ENCODE measurements at regions not wholly inside any gene's neighbourhood (a gene's known extent, or its start where the extent isn't known, plus 50 kb on each side); places are given as distances from the start of the nearest gene placed in this dataset.

DNA sequence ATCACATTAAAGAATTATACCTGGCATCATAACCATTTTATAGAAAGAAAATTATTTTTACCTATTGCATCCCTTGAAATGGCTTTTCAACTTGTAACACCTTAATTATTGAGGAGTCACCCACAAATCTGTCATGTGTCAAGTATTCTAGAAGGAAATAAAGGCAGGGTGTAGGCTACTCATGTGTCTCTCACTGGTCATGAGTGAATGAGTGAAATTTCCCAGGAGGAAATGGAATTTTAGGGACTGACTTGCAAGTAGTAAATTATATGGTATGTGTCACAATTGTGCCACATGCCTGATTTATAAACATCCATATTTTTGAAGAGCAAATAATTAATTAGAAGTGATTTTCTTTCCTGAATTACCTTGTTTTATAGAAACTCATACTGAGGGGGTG is 310.5 kb upstream of the ADAMTS9 start:
- DNase-seq = no peak

DNA sequence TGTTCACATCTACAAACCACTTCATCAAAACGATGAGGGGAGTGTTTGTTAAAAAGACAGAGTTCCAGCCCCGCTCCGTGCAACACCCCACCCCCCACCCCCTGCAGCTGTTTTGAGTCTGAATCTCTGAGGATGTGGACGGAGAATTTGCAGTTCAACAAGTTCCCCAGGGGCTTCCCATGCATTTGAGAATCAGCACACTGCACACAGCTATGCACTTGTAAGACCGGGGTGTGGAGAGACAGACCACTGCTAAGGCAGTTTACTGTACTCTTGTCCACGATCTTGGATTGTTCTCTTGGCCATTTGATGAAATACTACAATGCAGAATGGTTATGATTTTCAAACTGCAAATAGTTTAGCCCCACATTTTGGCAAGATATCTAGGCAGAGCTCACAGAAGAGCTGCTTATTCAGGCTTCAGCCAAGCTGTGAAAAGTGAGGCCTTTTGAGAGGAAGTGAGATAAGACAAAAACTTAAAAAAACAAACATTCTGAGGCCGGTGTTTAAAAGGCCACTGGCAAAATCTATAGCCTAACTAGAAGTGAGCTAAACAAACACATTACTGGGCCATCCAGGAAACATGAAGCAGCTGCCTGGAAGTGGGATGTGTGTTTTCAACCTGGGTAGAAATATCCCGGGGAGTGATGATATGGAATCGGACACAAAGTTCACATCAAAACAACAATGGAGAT is 308.2 kb upstream of the ADAMTS9 start:
- no peak for DNase-seq

DNA sequence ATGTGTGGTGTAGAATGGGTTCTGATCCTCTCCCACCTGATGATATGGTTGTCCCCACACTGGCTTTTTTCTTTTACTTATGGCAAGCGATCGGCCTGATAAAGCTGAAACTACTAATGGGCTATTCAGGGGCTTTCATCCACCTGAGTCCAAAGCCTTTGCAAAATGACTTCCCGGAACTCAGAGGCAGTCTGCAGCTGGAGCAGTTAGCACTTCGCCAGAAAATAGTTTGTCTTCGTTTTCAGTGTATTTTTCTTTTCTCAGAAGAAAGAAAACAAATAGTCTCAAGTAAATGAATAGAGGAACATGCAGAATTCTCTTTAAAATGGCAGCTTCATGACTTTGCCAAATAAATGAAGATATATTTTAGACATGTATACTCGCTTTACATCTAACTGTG is 306.0 kb upstream of the ADAMTS9 start:
- no peak for DNase-seq

DNA sequence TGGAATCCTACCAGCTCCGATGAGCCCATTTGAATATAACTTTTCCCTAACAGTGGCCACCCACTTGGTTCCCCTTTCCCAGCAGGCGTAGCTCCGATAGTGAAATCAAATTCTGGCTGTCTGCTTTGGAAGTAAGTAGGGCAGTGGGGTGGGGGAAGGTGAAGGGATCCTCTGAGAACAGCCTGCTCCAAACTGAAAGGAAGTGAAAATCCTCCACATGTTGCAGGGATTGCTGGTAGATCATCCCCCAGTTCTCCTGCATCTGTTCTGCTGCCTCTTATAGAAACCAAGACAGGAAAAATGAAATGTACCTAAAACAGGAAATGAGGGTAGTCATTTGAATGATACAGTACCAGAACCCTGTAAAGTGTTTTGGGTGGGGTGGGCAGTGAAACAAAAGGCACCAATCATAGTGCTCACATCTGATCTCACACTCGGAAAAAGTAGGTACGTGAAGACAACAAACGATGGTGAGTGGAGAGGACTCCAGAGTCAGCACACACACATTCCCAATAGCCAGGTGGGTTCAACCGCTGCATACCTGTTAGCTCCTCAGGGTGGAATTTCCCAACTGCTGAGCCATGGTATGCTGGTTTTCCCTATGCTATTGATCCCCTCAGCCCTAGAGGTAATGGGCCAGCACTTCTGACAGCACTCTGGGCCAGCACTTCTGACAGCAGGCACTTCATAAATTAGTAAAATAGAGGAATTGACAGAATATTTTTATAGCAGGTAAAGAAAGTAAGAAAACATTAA is 304.9 kb upstream of the ADAMTS9 start:
- no peak for DNase-seq

DNA sequence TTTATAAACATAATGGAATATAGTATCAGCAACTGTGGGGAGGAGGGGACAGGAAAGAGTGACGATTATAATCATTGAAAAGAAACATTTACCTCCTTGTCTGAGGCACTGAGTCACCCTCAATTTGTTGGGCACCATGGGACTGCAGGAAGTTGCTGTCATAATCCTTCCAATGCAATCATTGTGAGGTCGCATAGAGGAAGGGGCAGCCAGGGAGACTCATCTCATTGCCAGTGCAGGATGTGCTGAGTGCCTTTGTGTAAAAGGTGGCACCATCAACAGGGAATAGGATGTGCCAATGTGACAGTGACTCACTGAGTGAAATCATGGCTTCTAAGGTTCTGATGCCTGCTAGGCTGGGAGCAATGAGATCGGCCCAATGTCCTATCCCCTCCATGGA is 300.4 kb upstream of the ADAMTS9 start:
- no peak for DNase-seq

DNA sequence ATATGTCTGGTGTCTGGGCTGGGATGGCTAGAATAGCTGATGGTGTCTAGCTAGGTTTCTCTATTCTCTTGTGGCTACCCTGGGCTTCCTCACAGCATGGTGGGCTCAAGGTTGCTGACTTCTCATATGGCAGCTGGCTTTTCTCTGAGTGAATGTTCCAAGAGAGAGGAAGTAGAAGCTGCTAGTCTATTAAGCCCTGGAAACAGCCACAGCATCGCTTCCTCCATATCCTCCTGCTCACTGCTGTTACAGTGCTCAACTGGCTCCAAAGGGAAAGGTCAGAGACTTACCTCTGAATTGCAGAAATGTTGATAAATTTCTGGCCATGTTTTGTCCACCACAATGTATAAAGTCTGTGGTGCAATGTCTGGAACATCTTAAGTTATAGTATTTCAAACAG is 299.9 kb upstream of the ADAMTS9 start:
- DNase-seq = no peak

DNA sequence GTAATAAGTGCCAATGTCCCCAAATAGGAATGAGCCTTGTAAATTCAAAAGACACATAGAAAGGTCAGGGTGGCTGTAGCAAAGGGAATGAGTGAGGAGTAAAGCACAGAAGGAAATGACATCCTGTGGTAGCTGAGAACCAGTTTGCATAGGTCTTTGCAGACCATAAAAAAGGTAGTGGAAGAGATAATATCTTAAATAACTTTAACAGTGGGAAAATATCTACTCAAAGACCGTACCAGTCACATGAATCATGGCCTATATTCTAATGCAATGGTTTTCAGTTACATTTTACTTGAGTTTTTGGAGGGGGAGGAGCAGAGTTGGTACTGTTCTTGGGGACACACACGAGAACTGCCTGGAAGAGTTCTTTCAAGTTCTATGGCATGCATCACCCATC is 297.3 kb upstream of the ADAMTS9 start:
- no peak for DNase-seq

DNA sequence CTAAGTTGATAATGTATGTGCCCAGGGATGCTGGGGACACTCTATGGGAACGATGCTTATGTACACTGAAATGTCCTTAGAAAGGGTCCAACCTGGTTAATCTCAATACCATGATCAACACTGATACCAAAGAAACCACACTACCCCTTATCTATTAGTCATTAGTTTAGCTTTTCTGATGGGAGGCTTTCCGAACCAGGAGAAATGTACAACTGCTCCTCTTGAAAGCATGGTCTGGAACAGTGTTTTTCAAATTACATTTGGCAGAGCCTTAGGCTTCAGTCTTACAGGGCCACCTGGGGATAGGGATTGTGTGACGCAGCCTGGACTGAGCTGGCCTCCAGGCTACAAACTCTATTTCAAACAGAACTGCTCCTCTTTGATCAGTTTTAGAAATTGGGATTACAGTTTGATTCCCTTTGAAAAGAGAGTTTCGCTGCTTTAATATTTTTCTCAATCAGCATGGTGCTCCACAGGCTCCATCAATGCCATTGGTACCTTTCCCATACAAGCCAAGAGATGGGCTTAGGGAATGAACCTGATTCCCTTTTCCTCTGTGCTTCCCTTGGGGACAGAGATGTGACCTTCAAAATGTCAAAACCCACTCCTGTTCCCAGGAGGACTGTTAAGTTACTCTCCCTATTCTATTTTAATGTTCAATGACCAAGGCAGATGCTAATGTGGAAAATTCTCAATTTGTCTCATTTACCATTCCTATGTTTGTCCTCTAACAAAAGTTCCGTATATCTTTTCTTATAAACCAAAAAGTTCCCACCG is 296.0 kb upstream of the ADAMTS9 start:
- no peak for DNase-seq

DNA sequence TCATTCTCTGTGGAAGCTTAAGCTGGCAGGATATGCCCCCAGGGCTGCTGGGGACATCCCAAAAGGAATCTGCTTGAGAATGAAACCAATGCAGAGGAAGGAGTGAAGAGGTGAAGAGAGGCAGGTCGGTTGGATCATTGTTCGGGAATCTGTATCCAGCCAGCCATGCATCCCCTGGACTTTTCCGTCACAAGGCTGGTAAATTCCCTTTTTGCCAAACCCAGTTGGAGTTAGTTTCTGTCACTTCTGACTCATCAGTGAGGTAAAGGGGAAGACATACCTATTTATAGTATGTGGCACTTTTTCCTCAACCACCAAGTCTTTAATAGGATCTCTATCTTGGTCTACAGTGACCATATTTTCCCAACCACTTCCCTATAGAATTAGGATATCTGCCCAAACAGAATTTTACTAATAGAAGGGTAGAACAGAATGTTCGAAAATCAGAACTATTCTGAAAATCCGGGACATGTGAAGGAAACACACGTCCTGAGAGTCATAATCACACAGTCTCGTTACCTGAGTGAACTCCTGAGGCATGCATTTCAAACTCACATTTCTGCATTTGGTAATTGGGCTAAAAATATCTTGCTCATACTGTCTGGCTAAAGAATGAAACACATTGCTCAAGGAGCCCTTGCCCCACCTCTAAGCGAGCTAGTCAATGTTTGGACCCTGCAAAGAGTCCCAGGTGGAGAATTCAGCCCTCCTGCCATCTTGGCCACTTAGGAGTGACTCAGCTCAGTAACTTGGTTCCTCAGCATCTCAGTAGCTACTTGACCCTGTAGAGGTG is 289.7 kb upstream of the ADAMTS9 start:
- DNase-seq = no peak

DNA sequence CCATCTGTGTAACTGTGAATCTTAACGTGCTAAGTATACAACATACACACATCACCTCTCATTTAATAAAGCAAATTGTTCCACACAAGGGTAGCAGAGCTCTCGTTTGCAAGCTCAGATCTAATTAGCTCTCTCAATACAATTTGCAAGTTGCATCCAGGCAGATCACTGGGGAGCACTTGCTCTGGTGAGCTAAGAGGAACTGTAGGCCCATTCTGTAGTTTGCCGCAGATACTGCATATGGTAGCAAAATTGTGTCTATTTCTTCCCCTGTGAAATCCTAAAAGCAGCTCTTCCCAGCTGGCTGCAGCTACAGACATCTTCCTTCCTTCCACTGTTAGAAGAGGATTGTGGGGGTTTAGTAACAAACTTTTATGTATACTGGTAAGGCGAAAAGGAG is 288.7 kb upstream of the ADAMTS9 start:
- DNase-seq = no peak

DNA sequence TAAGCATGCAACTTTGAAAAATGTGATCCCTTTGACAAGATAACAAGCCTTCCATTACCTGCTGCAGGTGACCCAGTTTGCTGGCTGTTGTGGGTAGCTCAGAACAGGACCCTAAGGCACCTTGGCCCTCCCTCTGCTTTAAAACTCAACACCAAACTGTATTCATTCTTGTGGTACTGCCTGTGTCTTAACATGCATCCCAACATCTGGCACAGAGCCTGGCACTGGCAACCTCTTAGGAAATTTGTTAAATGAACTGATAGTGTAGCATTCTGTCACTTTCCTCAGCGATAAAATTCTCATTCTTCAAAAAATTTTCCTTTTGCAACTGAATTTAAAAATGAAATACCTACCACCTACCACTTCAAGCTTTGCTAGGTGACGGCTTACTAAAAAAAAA is 287.3 kb upstream of the ADAMTS9 start:
- no peak for DNase-seq

DNA sequence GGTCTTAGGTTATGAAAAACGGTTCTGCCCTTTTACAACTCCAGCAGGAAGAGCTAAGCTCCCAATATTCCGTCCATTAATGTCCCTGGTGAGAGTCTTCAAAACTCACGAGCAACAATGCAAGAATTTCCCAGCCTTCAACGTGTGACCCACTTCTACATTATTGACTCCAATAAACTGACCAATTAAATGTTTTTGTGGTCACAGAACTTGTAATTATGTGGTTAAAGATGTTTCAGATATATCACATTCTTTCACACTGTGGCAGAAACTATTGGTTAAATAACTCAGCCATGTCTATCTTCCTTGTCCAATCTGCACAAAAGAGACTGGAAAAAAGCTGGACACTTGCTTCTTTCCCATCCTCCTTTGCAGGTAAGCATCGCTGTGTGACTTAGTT is 286.6 kb upstream of the ADAMTS9 start:
- DNase-seq = no peak

DNA sequence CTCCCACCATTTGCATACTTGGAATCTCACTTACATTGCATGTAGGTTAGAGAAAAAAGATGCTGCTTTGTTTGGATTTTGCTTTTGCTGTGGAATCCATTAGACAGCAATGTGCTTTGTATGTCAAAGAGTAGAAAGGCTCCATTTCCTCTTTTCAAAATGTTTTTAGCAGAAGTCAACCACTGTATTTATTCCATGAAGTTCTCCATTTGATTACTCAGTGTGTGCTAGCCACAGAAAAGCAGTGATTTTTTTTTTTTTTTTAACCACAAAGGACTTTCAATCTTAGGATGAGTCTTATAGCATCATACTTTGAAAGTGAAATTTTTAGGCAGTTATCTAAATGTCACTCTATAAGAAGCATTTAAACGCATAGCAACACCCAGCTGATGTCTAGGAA is 285.0 kb upstream of the ADAMTS9 start:
- no peak for DNase-seq

DNA sequence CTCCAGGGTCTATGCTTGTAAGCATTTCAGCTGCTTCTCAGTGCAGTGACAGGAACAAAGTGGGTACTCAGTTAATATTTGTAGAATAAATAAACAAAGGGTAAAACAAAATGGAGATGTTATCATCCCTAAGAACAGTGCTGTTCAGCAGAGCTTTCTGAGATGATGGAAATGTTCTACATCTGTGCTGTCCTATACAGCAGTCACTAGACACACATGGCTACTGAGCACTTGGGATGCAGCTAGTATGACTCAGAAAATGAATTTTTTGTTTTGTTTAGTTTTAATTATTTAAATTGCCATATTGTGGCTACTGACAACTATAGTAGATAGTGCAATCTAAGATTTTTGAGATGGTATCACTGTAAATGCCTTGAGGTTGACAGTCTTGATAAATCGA is 283.8 kb upstream of the ADAMTS9 start:
- DNase-seq = no peak

DNA sequence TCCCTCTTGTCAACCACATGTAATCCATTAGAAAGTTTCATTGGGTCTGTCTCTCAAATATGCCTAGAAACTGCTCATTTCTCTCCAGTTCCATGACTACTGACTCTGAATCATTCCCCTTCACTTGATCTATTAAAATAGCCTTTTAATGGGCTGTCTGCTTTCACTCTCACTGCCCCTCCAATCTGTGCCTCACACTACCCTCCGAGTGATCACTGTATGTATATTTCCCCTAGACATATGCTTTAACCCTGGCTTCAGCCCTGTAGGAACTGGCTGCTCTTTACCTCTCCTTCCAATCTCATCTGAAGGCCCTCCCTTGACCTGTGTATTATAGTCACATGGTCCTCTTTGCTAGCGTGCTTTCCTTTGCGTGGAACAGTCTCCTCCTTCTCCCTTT is 282.8 kb upstream of the ADAMTS9 start:
- DNase-seq = no peak

DNA sequence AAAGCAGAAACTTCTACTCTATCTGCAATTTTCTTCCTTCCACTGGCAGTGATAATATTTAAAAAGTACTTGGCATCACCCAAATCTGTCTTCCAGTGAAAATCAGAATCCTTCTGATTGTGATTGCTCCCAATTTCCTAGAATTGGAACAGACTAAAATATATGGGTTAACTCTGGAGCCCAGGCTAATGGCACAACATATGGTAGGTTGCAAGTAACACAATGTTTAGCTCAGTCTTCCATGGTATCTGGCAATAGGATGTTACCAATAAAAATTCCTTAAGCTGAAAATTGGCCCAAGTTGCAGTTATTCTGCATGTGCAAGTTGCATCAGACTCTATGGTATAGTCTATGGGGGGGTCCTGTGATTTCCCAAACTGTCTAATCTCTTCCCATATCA is 273.5 kb upstream of the ADAMTS9 start:
- DNase-seq = no peak

DNA sequence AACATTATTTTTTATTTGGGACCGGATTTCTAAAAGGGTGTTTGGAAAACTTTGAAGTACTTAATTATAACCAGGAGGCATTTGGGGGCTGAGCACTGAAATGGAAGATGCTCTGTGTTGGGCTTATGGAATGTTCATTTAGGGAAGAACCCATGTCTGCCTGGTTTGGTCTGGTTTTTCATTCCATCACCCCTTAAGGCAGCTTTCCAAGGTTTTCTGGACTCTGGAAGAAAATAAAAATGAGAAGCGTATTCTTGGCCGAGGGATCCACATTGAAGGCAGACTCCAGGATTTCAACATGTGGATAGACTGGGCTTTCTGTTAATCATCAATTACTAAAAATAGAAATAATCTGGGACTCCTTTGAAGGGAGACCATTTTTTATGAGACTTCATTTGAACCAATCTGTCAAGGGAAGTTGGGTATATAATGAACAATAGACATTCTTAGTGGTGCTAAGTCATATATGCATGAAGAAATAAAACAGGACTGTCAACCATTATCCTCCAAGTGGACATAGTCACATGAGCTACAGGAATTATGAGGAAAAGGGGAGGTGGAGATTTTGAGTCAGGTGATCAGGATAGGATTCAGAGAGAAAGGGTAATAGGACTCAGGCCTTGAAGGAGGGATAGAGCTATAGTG is 270.5 kb upstream of the ADAMTS9 start:
- DNase-seq = no peak

DNA sequence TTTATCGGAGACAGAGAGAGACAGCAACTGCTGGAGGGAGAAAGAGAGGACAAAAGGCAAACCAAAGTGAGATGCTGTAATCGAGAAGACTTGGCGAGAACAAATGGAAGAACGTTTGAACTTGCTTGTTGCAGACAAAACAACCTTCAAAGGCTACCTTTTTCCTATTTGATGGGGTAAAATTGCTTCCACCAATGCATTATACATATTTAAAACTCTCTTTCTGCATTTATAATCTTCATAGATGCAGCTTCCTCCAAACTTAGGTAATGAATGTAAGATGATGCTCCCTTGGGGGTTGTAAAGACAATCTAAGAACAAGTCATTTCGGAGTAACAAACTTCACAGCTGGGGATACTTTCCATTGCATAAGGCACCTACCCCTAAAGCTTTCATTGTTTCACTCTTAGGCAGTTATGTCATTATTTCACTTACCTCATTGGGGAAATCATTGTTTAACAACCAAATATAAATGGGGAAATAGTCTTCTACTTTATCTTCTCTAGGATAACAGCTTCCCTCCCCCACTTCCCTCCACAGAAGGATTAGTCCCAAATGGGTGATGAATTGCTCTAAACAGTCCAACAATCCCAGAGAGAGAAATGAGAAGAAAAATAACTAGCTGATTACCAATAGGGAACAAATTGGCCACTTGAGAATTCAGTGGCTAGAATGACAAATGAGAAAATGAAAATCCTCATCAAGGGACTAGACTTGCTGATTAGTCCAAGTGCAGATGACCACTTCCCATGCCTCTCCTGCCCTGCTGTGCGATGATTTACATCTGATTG is 269.8 kb upstream of the ADAMTS9 start:
- no peak for DNase-seq

DNA sequence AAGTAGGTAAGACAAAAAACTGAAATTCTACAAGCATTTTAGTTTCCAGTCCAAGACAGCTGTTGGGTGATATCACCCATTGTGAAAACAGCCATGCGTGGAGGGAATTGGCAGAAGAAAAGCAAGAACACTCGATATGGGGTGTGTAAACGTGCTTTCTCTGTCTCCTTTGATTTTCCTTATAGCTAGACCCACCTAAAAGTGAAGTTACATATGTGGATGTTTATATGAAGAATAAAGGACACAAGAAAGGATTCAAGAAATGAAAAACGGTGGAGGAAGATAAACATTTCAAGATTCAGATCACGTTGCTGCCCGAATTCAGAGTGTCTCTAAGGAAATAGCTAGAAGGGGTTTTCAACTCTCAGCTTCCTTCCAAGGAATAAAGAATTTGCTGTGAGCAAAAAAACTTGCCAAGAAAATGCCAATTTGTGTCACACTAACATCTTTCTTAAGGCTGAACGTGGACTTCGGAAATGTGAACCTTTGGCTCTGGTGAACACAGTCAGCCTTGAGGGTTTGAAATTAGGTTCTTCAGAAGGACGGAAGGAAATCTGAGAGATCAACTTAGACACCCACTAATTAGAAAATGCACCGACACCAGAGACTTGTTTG is 269.0 kb upstream of the ADAMTS9 start:
- DNase-seq = no peak

DNA sequence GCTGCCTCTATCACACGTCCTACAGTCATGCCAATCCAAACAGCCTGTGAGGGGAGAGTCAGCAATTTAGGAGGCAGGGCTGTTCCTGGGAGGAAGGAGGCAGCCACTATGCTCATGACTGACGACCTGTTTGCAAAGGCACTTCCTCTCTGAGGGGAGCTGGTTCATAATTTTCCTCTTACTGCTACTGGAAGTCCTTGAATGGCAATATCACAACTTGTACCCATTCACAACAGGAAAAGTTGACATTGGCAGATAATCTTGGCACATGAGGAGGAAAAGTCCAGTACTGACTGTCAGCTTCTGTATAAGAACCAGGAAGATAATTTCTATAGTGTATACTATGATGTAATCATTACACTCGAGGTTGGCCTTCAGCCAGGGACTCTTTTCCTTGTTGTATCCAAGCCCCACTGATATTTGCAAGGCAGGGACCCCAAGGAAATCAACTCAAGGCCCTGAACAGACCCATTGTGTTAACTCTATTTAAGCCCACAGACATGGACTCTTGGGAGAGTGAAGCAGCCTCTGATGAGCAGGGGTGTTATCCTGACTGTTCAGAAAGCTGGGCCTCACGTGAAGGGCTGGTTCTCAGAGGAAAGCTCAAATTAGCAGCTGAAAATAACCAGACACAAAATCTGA is 267.3 kb upstream of the ADAMTS9 start:
- DNase-seq = no peak
